Neural cell (in vitro differentiated cells): ENCODE measurements at regions not wholly inside any gene's neighbourhood (a gene's known extent, or its start where the extent isn't known, plus 50 kb on each side); places are given as distances from the start of the nearest gene placed in this dataset.

Experiments
- POLR2AphosphoS5 ChIP-seq: IDR thresholded peaks from 2 replicates; pipeline ENCODE4 v1.6.1; 2012
- REST ChIP-seq: IDR thresholded peaks from 2 replicates; pipeline ENCODE4 v1.6.1; 2012; ENCODE audit warnings: borderline replicate concordance
- TF ChIP-seq, protein P1 (sequence below): fragments of 450-650 bp; IDR thresholded peaks from 2 replicates; pipeline ENCODE4 v1.5.1; 2014; ENCODE audit warnings: antibody characterized with exemption, mild to moderate bottlenecking, moderate library complexity; ENCODE audit not compliant: poor library complexity, severe bottlenecking

DNA sequence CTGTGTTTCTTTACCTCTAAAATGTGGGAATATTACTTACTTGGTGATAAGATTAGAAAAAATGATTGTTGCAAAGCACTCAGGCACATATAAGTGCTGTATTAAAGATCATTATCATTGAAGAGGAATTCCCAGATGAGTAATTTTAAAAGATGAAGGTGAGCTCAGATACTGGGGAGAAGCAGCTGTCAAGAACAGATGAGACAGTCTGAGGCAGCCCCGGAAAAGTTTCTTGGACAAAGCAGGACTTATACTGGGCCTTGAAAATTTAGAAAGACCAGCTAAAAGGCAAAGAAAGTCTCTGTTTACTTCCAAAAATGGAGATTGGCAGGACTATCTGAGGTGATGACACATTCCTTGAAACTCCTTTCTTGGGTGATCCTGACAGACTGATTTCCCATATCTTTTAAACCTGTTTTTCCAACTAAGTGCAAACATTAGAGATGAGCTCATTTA is 93.8 kb upstream of the MARCKS start:
- TF ChIP-seq, protein P1, sequence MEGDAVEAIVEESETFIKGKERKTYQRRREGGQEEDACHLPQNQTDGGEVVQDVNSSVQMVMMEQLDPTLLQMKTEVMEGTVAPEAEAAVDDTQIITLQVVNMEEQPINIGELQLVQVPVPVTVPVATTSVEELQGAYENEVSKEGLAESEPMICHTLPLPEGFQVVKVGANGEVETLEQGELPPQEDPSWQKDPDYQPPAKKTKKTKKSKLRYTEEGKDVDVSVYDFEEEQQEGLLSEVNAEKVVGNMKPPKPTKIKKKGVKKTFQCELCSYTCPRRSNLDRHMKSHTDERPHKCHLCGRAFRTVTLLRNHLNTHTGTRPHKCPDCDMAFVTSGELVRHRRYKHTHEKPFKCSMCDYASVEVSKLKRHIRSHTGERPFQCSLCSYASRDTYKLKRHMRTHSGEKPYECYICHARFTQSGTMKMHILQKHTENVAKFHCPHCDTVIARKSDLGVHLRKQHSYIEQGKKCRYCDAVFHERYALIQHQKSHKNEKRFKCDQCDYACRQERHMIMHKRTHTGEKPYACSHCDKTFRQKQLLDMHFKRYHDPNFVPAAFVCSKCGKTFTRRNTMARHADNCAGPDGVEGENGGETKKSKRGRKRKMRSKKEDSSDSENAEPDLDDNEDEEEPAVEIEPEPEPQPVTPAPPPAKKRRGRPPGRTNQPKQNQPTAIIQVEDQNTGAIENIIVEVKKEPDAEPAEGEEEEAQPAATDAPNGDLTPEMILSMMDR: no peak
- TF ChIP-seq REST (no peak), POLR2AphosphoS5 (no peak)
